ENCODE measurements at regions not wholly inside any gene's neighbourhood (a gene's known extent, or its start where the extent isn't known, plus 50 kb on each side); places are given as distances from the start of the nearest gene placed in this dataset.

DNA sequence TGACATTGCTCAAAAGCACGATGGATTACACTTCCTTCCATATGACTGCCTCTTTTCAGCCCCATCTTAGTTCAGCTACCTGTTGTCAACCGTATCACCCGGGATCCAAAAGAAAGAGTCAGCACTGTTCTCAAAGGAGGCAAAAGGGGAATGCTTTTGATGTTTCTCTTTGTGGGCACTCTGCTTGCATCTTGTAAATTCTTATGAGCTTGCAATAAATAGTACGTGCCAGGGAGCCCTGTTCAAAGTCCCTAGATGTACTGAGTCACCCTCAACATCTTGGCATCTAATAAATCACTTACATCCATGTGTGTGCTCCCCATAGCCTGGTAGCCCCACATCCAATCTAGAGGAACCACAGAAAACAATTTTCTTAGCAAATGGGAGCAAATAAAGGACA, 256.9 kb downstream of the SUCLG1 start:
- no peak for DNase-seq (ENCODE audit: extremely low spot score)
- ChIA-PET CTCF (no interaction called here), POLR2A (no interaction called here)
- no peak for TF ChIP-seq CTCF (IDR thresholded peaks at IDR 0.05; ENCODE audit: control extremely low read depth, extremely low read depth, low read depth, missing control alignments)

DNA sequence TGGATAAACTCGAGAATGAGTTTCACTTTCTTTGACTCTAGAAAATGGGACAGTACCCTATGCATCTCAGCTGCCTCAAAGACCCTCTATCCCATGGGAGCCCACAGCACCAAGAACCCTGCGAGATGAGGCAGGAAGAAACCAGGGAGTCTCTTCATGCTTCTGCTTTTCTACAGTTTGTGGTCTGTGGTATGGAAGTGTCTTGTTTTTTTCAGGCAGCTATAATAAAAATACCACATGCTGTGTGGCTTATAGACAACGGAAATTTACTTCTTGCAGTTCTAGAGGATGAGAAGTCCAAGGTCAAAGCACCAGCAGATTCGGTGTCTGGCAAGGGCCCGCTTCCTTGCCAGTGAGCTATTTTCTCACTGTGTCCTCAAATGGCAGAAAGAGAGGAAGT, 257.9 kb downstream of the SUCLG1 start:
- no peak for DNase-seq (ENCODE audit: extremely low spot score)
- ChIA-PET CTCF (no interaction called here), POLR2A (no interaction called here)
- TF ChIP-seq CTCF (IDR thresholded peaks at IDR 0.05; ENCODE audit: control extremely low read depth, extremely low read depth, low read depth, missing control alignments), result no peak

- no peak for TF ChIP-seq CTCF (IDR thresholded peaks at IDR 0.05; ENCODE audit: control extremely low read depth, extremely low read depth, low read depth, missing control alignments)
- ChIA-PET CTCF (interaction anchor here (0.9 kb wide), 1 partner anchor 19 kb away, joined by 3 read pairs; no protein-coding TSS in a partner anchor), POLR2A (no interaction called here)
- no peak for DNase-seq (ENCODE audit: extremely low spot score)
These were observed 261.2 kb downstream of the SUCLG1 start for GRCh38 chr2:84197901-84198300.

GRCh38 chr2:84194949-84195644, 264.0 kb downstream of the SUCLG1 start:
- DNase-seq (ENCODE audit: extremely low spot score), result no peak
- ChIA-PET POLR2A (no interaction called here), CTCF (no interaction called here)
- TF ChIP-seq CTCF (IDR thresholded peaks at IDR 0.05; ENCODE audit: control extremely low read depth, extremely low read depth, low read depth, missing control alignments), result no peak

GRCh38 chr2:84194181-84194580, 264.9 kb downstream of the SUCLG1 start:
- POLR2A ChIA-PET, result no interaction called here
- CTCF ChIA-PET, result interaction anchor here (1.3 to 1.8 kb wide), 2 partner anchors 13 to 16 kb away, joined by 4 to 5 read pairs; no protein-coding TSS in a partner anchor
- no peak for DNase-seq (ENCODE audit: extremely low spot score)
- no peak for TF ChIP-seq CTCF (IDR thresholded peaks at IDR 0.05; ENCODE audit: control extremely low read depth, extremely low read depth, low read depth, missing control alignments)

GRCh38 chr2:84187258-84187657, 271.8 kb downstream of the SUCLG1 start:
- CTCF ChIA-PET, result no interaction called here
- POLR2A ChIA-PET, result no interaction called here
- no peak for TF ChIP-seq CTCF (IDR thresholded peaks at IDR 0.05; ENCODE audit: control extremely low read depth, extremely low read depth, low read depth, missing control alignments)
- no peak for DNase-seq (ENCODE audit: extremely low spot score)
